Thoracic aorta (tissue), 2 donors: ENCODE measurements at regions not wholly inside any gene's neighbourhood (a gene's known extent, or its start where the extent isn't known, plus 50 kb on each side); places are given as distances from the start of the nearest gene placed in this dataset.

Experiments used
- ATAC-seq: fragments of 150-250 bp; one replicate; pipeline ENCODE4 v1.8.0; 2017; ENCODE audit warnings: low read depth; ENCODE audit not compliant: insufficient number of reproducible peaks, low FRiP score
- DNase-seq: peaks from one replicate; pipeline ENCODE4 v3.0.0-alpha.2; 2020; ENCODE audit warnings: low spot score
- H3K27ac ChIP-seq, 2 donors: fragments of 200-600 bp; sonication (generic); 1 replicate in 1 of 2; 2 replicates in 1 of 2; pipeline ENCODE4 v1.5.1; 2016; ENCODE audit warnings: mild to moderate bottlenecking in 2 of 2, moderate library complexity in 2 of 2
- H3K27me3 ChIP-seq: fragments of 200-600 bp; sonication (generic); replicated peaks from 2 replicates; pipeline ENCODE4 v1.6.0; 2016; ENCODE audit warnings: mild to moderate bottlenecking; ENCODE audit not compliant: insufficient read depth
- H3K36me3 ChIP-seq: fragments of 200-600 bp; sonication (generic); one replicate; pipeline ENCODE4 v1.5.1; 2016
- H3K4me1 ChIP-seq, 2 donors: fragments of 200-600 bp; sonication (generic); 1 replicate in 1 of 2; 2 replicates in 1 of 2; pipeline versions ENCODE4 v1.5.1 to v1.6.0; 2016; ENCODE audit warnings: low read depth in 2 of 2, mild to moderate bottlenecking in 1 of 2; ENCODE audit not compliant: control insufficient read depth in 1 of 2
- H3K4me3 ChIP-seq: fragments of 200-600 bp; sonication (generic); 2 replicates; pipeline ENCODE4 v1.5.1; 2016; ENCODE audit warnings: mild to moderate bottlenecking
- H3K9me3 ChIP-seq: fragments of 200-600 bp; sonication (generic); 2 replicates; pipeline ENCODE4 v1.5.1; 2016
- TF ChIP-seq, protein P1 (sequence below): fragments of 200-600 bp; sonication (generic); IDR thresholded peaks from one replicate; pipeline ENCODE4 v1.5.1; 2019; ENCODE audit warnings: antibody characterized with exemption

DNA sequence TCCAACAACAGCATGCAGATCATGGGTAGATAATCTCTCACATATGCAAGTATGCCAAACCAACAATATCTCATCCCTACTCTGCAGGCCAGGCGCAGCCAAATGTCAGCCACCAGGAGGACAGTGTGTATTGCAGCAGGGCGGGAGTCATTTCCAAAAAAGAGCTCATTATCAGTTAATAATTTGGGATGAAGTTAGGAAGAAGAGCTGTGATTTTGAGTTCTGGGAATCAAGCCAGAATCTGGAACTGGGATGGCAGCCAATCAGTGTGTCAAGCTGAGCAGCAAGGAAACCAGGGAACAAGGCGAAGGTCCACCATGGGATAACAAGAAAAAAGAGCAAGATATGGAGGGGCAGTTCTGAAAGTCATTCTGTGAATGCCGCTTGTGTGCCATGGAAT lies 88.2 kb upstream of the CAMK2D start:
- ATAC-seq (no peak), DNase-seq (no peak)
- no peaks in the 10 kb centered on the region for H3K4me1 ChIP-seq
- H3K36me3 ChIP-seq, result no peaks in the 10 kb centered on the region
- H3K27ac ChIP-seq, result no peak overlapping the region
- no peaks in the 10 kb centered on the region for H3K27me3 ChIP-seq
- H3K4me3 ChIP-seq, result no peak overlapping the region
- no peaks in the 10 kb centered on the region for H3K9me3 ChIP-seq
- TF ChIP-seq, protein P1, sequence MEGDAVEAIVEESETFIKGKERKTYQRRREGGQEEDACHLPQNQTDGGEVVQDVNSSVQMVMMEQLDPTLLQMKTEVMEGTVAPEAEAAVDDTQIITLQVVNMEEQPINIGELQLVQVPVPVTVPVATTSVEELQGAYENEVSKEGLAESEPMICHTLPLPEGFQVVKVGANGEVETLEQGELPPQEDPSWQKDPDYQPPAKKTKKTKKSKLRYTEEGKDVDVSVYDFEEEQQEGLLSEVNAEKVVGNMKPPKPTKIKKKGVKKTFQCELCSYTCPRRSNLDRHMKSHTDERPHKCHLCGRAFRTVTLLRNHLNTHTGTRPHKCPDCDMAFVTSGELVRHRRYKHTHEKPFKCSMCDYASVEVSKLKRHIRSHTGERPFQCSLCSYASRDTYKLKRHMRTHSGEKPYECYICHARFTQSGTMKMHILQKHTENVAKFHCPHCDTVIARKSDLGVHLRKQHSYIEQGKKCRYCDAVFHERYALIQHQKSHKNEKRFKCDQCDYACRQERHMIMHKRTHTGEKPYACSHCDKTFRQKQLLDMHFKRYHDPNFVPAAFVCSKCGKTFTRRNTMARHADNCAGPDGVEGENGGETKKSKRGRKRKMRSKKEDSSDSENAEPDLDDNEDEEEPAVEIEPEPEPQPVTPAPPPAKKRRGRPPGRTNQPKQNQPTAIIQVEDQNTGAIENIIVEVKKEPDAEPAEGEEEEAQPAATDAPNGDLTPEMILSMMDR, result no peak

DNA sequence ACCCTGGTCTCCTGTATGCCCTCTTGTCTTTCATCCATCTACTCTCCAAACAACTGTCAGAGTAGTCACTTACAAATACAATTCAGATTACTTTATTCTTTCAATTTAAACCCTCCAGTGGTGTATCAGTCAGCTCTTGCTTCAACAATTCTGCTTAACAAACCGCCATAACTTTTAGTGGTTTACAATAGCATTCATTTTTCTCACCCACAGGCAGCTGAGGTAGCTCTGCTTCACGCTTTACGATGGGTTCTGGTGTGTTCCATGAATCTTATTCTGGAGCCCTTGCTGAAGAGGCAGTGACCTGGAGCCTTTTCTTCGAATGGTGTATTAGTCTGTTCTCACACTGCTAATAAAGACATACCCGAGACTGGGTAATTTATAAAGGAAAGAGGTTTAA lies 86.2 kb upstream of the CAMK2D start:
- ATAC-seq, result no peak

GRCh38 chr4:113846433-113846832 lies 84.9 kb upstream of the CAMK2D start:
- Histone ChIP-seq H3K27ac (no peak overlapping the region), H3K27me3 (no peaks in the 10 kb centered on the region), H3K4me1 (no peaks in the 10 kb centered on the region), H3K36me3 (no peaks in the 10 kb centered on the region), H3K4me3 (no peak overlapping the region), H3K9me3 (no peaks in the 10 kb centered on the region)
- no peak for DNase-seq
- ATAC-seq, result no peak
- TF ChIP-seq, protein P1, result no peak

More for the DNA sequence above, 86.2 kb upstream of the CAMK2D start:
- Histone ChIP-seq H3K27ac (no peak overlapping the region), H3K4me3 (no peak overlapping the region), H3K36me3 (no peaks in the 10 kb centered on the region), H3K9me3 (no peaks in the 10 kb centered on the region), H3K4me1 (no peaks in the 10 kb centered on the region), H3K27me3 (no peaks in the 10 kb centered on the region)
- DNase-seq, result no peak
- TF ChIP-seq, protein P1, result no peak

- Histone ChIP-seq H3K27me3 (no peaks in the 10 kb centered on the region), H3K27ac (no peak overlapping the region), H3K9me3 (no peaks in the 10 kb centered on the region), H3K4me3 (no peak overlapping the region), H3K4me1 (no peaks in the 10 kb centered on the region), H3K36me3 (no peaks in the 10 kb centered on the region)
- no peak for ATAC-seq
- no peak for DNase-seq
- TF ChIP-seq, protein P1, result no peak
These were observed 83.6 kb upstream of the CAMK2D start for GRCh38 chr4:113845138-113845537.

DNA sequence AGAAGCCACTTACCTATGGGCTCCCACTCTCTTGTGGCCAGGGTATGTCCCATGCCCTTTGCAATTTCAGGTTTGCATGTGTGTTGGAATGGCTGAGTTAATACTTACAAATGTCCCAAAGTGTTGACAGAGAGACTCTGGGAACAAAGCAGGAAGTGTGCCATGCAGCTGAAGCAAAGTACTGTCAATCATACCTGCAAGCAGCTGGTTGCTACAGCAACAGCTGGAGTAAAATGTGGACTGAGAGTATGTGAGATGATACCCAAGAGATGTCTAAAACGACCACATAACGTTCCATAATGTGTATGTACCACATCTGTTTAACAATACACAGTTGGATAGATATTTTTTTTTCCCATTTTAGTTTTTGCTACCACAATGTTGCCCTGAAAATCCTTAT lies 82.8 kb upstream of the CAMK2D start:
- ATAC-seq (no peak), DNase-seq (no peak)
- H3K4me3 ChIP-seq, result no peak overlapping the region
- no peaks in the 10 kb centered on the region for H3K27me3 ChIP-seq
- no peaks in the 10 kb centered on the region for H3K36me3 ChIP-seq
- no peak overlapping the region for H3K27ac ChIP-seq
- TF ChIP-seq, protein P1, result no peak
- no peaks in the 10 kb centered on the region for H3K4me1 ChIP-seq
- no peaks in the 10 kb centered on the region for H3K9me3 ChIP-seq
